GM12878 (cell line): ENCODE measurements at regions not wholly inside any gene's neighbourhood (a gene's known extent, or its start where the extent isn't known, plus 50 kb on each side); places are given as distances from the start of the nearest gene placed in this dataset.

Source experiments
- ATAC-seq: fragments of 200-7000 bp; cut with Tn5 transposase; 3 replicates; pipeline ENCODE4 v1.9.1; 2020; ENCODE audit warnings: mild to moderate bottlenecking, moderate library complexity
- BruUV-seq: library from RNA; stranded (reverse); fragments of 400-500 nt; replicated peaks from 2 replicates; lab custom pipeline; 2021; lab: Mats Ljungman, UMichigan
- CTCF ChIA-PET: fragments of 300-600 bp; sonication (Branson Sonifier 250); formaldehyde crosslinking; extraction: SDS; loops from one replicate; lab custom pipeline; 2021; ENCODE audit warnings: inconsistent platforms; lab: Yijun Ruan, JAX
- POLR2A ChIA-PET: fragments of 350-600 bp; formaldehyde crosslinking; extraction: SDS; loops from one replicate; lab custom pipeline; 2021; ENCODE audit warnings: inconsistent platforms; lab: Charles Lee
- RAD21 ChIA-PET: fragments of 300-600 bp; sonication (Branson Sonifier 250); formaldehyde crosslinking; loops from one replicate; lab custom pipeline; 2023; ENCODE audit warnings: antibody characterized with exemption; ENCODE audit not compliant: unreplicated experiment; lab: Charles Lee
- SMC1A ChIA-PET: fragments of 300-600 bp; sonication (Branson Sonifier 250); formaldehyde crosslinking; loops from one replicate; lab custom pipeline; 2023; ENCODE audit not compliant: unreplicated experiment, uncharacterized antibody; lab: Charles Lee
- DNase-seq: peaks from one replicate; pipeline ENCODE4 v3.0.0-alpha.2; 2011; ENCODE audit warnings: low read depth, low spot score
- FAIRE-seq: peaks from 3 replicates; lab custom pipeline; 2011; peaks lifted over from hg19 to GRCh38; lab: Jason Lieb, UNC
- H2AFZ ChIP-seq: 2 replicates; pipeline ENCODE4 v1.6.0; 2011; ENCODE audit warnings: low read depth, low read length, control low read depth; ENCODE audit not compliant: control insufficient read depth
- H3K27ac ChIP-seq: 2 replicates; pipeline ENCODE4 v1.5.1; 2011; ENCODE audit warnings: control low read depth; ENCODE audit not compliant: control insufficient read depth, insufficient read depth
- H3K27me3 ChIP-seq, 2 experiments: replicated peaks in 1 of 2; 2 replicates each; pipeline versions ENCODE4 v1.6.0 to v1.6.1; 2011; ENCODE audit warnings: low read length in 1 of 2; ENCODE audit not compliant: control insufficient read depth in 2 of 2, insufficient read depth in 2 of 2
- H3K36me3 ChIP-seq, 2 experiments: 2 replicates each; pipeline ENCODE4 v1.5.1; 2011; ENCODE audit warnings: low read length in 1 of 2; ENCODE audit not compliant: control insufficient read depth in 2 of 2, insufficient read depth in 2 of 2
- H3K4me1 ChIP-seq: 2 replicates; pipeline ENCODE4 v1.6.1; 2011; ENCODE audit warnings: mild to moderate bottlenecking, low read length, moderate library complexity, mixed read lengths; ENCODE audit not compliant: control insufficient read depth, insufficient read depth
- H3K4me2 ChIP-seq: 2 replicates; pipeline ENCODE4 v1.6.0; 2011; ENCODE audit warnings: control low read depth; ENCODE audit not compliant: control insufficient read depth, insufficient read depth
- H3K4me3 ChIP-seq: fragments of 200-600 bp; sonication (generic); 2 replicates; pipeline ENCODE4 v1.5.1; 2016
- H3K79me2 ChIP-seq: 2 replicates; pipeline ENCODE4 v1.6.0; 2011; ENCODE audit warnings: low read length; ENCODE audit not compliant: control insufficient read depth, insufficient read depth
- H3K9ac ChIP-seq: 2 replicates; pipeline ENCODE4 v1.8.0; 2011; ENCODE audit warnings: low read length, control low read depth, mixed read lengths; ENCODE audit not compliant: control insufficient read depth, insufficient read depth
- H3K9me3 ChIP-seq: replicated peaks from 3 replicates; pipeline ENCODE4 v1.5.1; 2011; ENCODE audit warnings: mild to moderate bottlenecking, low read length; ENCODE audit not compliant: control insufficient read depth, insufficient read depth
- H4K20me1 ChIP-seq: 2 replicates; pipeline ENCODE4 v1.6.0; 2011; ENCODE audit not compliant: control insufficient read depth, insufficient read depth
- ATF7 ChIP-seq: fragments of 450-650 bp; IDR thresholded peaks from 2 replicates; pipeline ENCODE4 v1.6.1; 2016; ENCODE audit warnings: low read depth, mild to moderate bottlenecking
- PAX5 ChIP-seq: IDR thresholded peaks from 2 replicates; pipeline ENCODE4 v1.6.1; 2011; ENCODE audit warnings: low read depth, low read length, borderline replicate concordance
- RELA ChIP-seq: fragments of 450-650 bp; IDR thresholded peaks from 2 replicates; pipeline ENCODE4 v1.8.0; 2014; ENCODE audit warnings: borderline replicate concordance; ENCODE audit not compliant: partially characterized antibody
- WGBS: methylation state at CpG from one replicate; pipeline ENCODE4 v1.1.6; 2016; ENCODE audit warnings: low lambda C conversion rate; ENCODE audit not compliant: insufficient replicate concordance, insufficient coverage; ENCODE audit errors: missing lambda C conversion rate; 5-methylcytosine and 5-hydroxymethylcytosine counted together
- in situ Hi-C: fragments of 300-500 bp; cut with MboI; formaldehyde crosslinking; loops from 9 replicates; pipeline ENCODE4 v1.14.3; 2018; ENCODE audit warnings: mixed read lengths
- intact Hi-C: fragments of 100-400 bp; cut with micrococcal nuclease; formaldehyde crosslinking; loops from one replicate; pipeline ENCODE4 v1.14.2; 2022; ENCODE audit not compliant: unreplicated experiment
- TF ChIP-seq, protein P1 (sequence below): fragments of 450-650 bp; IDR thresholded peaks from 2 replicates; pipeline ENCODE4 v1.6.1; 2018; ENCODE audit warnings: borderline replicate concordance, mild to moderate bottlenecking; ENCODE audit not compliant: partially characterized antibody
- TF ChIP-seq, protein P2 (sequence below): IDR thresholded peaks from 2 replicates; pipeline ENCODE4 v1.6.1; 2012; ENCODE audit warnings: low read depth, low read length, improper control_type of control experiment
- TF ChIP-seq, protein P3 (sequence below): fragments of 450-650 bp; IDR thresholded peaks from 2 replicates; pipeline ENCODE4 v1.6.1; 2016; ENCODE audit warnings: mild to moderate bottlenecking

DNA sequence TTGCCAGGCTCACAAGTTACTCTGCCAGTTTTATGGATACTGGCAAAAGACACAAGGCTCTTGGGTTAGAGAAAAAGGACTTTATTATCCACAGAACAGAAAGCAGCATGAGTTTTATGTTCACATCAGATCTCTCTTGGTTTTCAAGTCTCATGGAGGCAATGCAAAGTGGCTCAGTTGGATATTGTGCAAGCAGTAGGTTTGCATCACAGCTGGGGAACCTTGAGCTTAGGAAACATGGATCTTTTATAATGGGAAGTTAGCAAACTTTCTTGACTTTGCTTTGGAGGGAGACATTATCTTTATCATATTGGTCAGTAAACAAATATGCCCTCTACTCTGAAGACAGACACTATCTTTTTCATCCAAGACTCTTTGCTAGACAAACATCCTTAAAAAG, 109.2 kb upstream of the GRPR start (continued):
- TF ChIP-seq, protein P1, sequence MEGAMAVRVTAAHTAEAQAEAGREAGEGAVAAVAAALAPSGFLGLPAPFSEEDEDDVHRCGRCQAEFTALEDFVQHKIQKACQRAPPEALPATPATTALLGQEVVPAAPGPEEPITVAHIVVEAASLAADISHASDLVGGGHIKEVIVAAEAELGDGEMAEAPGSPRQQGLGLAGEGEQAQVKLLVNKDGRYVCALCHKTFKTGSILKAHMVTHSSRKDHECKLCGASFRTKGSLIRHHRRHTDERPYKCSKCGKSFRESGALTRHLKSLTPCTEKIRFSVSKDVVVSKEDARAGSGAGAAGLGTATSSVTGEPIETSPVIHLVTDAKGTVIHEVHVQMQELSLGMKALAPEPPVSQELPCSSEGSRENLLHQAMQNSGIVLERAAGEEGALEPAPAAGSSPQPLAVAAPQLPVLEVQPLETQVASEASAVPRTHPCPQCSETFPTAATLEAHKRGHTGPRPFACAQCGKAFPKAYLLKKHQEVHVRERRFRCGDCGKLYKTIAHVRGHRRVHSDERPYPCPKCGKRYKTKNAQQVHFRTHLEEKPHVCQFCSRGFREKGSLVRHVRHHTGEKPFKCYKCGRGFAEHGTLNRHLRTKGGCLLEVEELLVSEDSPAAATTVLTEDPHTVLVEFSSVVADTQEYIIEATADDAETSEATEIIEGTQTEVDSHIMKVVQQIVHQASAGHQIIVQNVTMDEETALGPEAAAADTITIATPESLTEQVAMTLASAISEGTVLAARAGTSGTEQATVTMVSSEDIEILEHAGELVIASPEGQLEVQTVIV = no peak

GRCh38 chrX:16012250-16012649, 111.1 kb upstream of the GRPR start:
- no peak overlapping the region for H3K27ac ChIP-seq
- H3K4me3 ChIP-seq = no peak overlapping the region
- intact Hi-C loops (no loop called here), in situ Hi-C loops (no loop called here)
- ChIA-PET POLR2A (no interaction called here), RAD21 (interaction anchor here (1.3 kb wide), 1 partner anchor 10 kb away, joined by 3 read pairs; no protein-coding TSS in a partner anchor), SMC1A (no interaction called here), CTCF (no interaction called here)
- FAIRE-seq = no peak
- no peaks in the 10 kb centered on the region for H3K79me2 ChIP-seq
- no peak for ATAC-seq
- H3K9me3 ChIP-seq = no peaks in the 10 kb centered on the region
- no peak overlapping the region for H2AFZ ChIP-seq
- H3K27me3 ChIP-seq = no peaks in the 10 kb centered on the region
- 73% methylated on average over 1 of the region's 1 CpG for WGBS
- no TSS peak for BruUV-seq
- no peak for DNase-seq
- no peak overlapping the region for H3K9ac ChIP-seq
- no peak for TF ChIP-seq PAX5
- no peak for TF ChIP-seq RELA
- no peak for TF ChIP-seq ATF7
- TF ChIP-seq, protein P2, sequence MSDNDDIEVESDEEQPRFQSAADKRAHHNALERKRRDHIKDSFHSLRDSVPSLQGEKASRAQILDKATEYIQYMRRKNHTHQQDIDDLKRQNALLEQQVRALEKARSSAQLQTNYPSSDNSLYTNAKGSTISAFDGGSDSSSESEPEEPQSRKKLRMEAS = no peak
- TF ChIP-seq, protein P3, sequence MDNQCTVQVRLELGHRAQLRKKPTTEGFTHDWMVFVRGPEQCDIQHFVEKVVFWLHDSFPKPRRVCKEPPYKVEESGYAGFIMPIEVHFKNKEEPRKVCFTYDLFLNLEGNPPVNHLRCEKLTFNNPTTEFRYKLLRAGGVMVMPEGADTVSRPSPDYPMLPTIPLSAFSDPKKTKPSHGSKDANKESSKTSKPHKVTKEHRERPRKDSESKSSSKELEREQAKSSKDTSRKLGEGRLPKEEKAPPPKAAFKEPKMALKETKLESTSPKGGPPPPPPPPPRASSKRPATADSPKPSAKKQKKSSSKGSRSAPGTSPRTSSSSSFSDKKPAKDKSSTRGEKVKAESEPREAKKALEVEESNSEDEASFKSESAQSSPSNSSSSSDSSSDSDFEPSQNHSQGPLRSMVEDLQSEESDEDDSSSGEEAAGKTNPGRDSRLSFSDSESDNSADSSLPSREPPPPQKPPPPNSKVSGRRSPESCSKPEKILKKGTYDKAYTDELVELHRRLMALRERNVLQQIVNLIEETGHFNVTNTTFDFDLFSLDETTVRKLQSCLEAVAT = no peak
- no peaks in the 10 kb centered on the region for H3K4me1 ChIP-seq
- H3K4me2 ChIP-seq = no peak overlapping the region
- no peaks in the 10 kb centered on the region for H4K20me1 ChIP-seq
- H3K36me3 ChIP-seq = no peaks in the 10 kb centered on the region
